Right forelimb (tissue), 1 donor: ENCODE measurements at regions not wholly inside any gene's neighbourhood (a gene's known extent, or its start where the extent isn't known, plus 50 kb on each side); places are given as distances from the start of the nearest gene placed in this dataset.
"Not testable (repeated sequence)": the region's sequence is repeated elsewhere in the genome, so short reads cannot be mapped to it uniquely, and the experiment has no call there.

Experiments used
- DNase-seq: peaks from one replicate; pipeline ENCODE4 v3.0.0-alpha.2; 2018

GRCh38 chr1:273772-274171 lies 177.7 kb downstream of the OR4F29 start:
- not testable (repeated sequence) for DNase-seq

GRCh38 chr1:267815-268214 lies 183.7 kb downstream of the OR4F29 start:
- DNase-seq: peak; percentile 73
